Middle frontal gyrus (tissue), 1 donor: ENCODE measurements at regions not wholly inside any gene's neighbourhood (a gene's known extent, or its start where the extent isn't known, plus 50 kb on each side); places are given as distances from the start of the nearest gene placed in this dataset.

Source experiments
- DNase-seq: peaks from one replicate; pipeline ENCODE4 v3.0.0-alpha.2; 2015; ENCODE audit warnings: low spot score; ENCODE audit errors: extremely low spot score

- no peak for DNase-seq
These were observed 127.6 kb upstream of the RPS23 start for GRCh38 chr5:82405618-82406204.

GRCh38 chr5:82405161-82405560 is 127.0 kb upstream of the RPS23 start:
- DNase-seq, result no peak

GRCh38 chr5:82404382-82404945 is 126.3 kb upstream of the RPS23 start:
- DNase-seq, result no peak

- no peak for DNase-seq
These were observed 125.6 kb upstream of the RPS23 start for GRCh38 chr5:82403724-82404123.

- DNase-seq, result no peak
These were observed 124.9 kb upstream of the RPS23 start for GRCh38 chr5:82403026-82403425.

- DNase-seq, result no peak
These were observed 121.0 kb upstream of the RPS23 start for GRCh38 chr5:82399111-82399510.

- DNase-seq, result no peak
These were observed 119.7 kb upstream of the RPS23 start for GRCh38 chr5:82397741-82398320.

GRCh38 chr5:82396871-82397514 is 118.8 kb upstream of the RPS23 start:
- DNase-seq, result no peak

GRCh38 chr5:82396396-82396795 is 118.2 kb upstream of the RPS23 start:
- no peak for DNase-seq

- DNase-seq, result no peak
These were observed 115.8 kb upstream of the RPS23 start for GRCh38 chr5:82393951-82394350.

GRCh38 chr5:82390088-82390487 is 111.9 kb upstream of the RPS23 start:
- no peak for DNase-seq

GRCh38 chr5:82389347-82389746 is 111.2 kb upstream of the RPS23 start:
- DNase-seq, result no peak

- DNase-seq, result no peak
These were observed 110.0 kb upstream of the RPS23 start for GRCh38 chr5:82388181-82388580.

- DNase-seq, result no peak
These were observed 109.6 kb upstream of the RPS23 start for GRCh38 chr5:82387819-82388166.

- DNase-seq, result no peak
These were observed 109.1 kb upstream of the RPS23 start for GRCh38 chr5:82387001-82387818.

- no peak for DNase-seq
These were observed 108.4 kb upstream of the RPS23 start for GRCh38 chr5:82386576-82386975.

- no peak for DNase-seq
These were observed 106.0 kb upstream of the RPS23 start for GRCh38 chr5:82384034-82384750.

GRCh38 chr5:82381591-82381990 is 103.4 kb upstream of the RPS23 start:
- DNase-seq, result no peak

- DNase-seq, result no peak
These were observed 98.2 kb upstream of the RPS23 start for GRCh38 chr5:82376307-82376706.

GRCh38 chr5:82375488-82376244 is 97.5 kb upstream of the RPS23 start:
- DNase-seq, result no peak

GRCh38 chr5:82374637-82375036 is 96.5 kb upstream of the RPS23 start:
- no peak for DNase-seq
